Fibroblast of pulmonary artery (primary cell): ENCODE measurements at regions not wholly inside any gene's neighbourhood (a gene's known extent, or its start where the extent isn't known, plus 50 kb on each side); places are given as distances from the start of the nearest gene placed in this dataset.
"Not testable (repeated sequence)": the region's sequence is repeated elsewhere in the genome, so short reads cannot be mapped to it uniquely, and the experiment has no call there.

Experiments
- DNase-seq: peaks from one replicate; pipeline ENCODE4 v3.0.0-alpha.2; 2010; ENCODE audit warnings: low read depth
- H3K4me3 ChIP-seq: replicated peaks from 2 replicates; pipeline ENCODE4 v1.5.1; 2011; ENCODE audit warnings: low read depth, mild to moderate bottlenecking, control low read depth, low read length, moderate library complexity
- CTCF ChIP-seq: IDR thresholded peaks from 2 replicates; pipeline ENCODE4 v1.5.1; 2011; ENCODE audit warnings: mild to moderate bottlenecking, control low read depth, low read length, inconsistent platforms; ENCODE audit errors: missing control alignments

GRCh38 chr14:43595096-43595772 is 911.8 kb downstream of the FSCB start:
- no peak for TF ChIP-seq CTCF

DNA sequence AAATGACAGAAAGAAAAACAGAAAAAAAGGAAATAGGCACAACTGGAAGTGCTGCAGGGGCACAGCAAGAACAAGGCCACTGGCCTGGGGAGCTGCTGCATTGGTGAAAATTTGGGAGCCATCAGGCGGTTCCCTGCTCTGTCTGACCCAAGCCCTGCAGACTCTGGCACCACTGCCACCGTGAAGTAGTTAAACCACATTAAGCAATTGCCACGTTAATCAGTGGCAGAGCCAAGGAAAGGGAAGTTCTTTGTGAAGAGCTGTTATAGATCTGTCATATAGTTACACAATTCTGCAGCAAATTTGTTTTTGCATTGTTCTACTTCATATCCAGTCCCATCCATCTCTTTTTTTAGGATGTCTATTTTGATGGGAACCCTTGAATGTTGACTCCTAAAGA is 915.3 kb downstream of the FSCB start:
- H3K4me3 ChIP-seq, result no peak overlapping the region
- TF ChIP-seq CTCF, result no peak
- DNase-seq, result no peak

More at GRCh38 chr14:43595096-43595772, 911.8 kb downstream of the FSCB start:
- no peak for DNase-seq
- no peak overlapping the region for H3K4me3 ChIP-seq

- no peak for TF ChIP-seq CTCF
Observed at GRCh38 chr14:43587183-43587582, 919.9 kb downstream of the FSCB start.

DNA sequence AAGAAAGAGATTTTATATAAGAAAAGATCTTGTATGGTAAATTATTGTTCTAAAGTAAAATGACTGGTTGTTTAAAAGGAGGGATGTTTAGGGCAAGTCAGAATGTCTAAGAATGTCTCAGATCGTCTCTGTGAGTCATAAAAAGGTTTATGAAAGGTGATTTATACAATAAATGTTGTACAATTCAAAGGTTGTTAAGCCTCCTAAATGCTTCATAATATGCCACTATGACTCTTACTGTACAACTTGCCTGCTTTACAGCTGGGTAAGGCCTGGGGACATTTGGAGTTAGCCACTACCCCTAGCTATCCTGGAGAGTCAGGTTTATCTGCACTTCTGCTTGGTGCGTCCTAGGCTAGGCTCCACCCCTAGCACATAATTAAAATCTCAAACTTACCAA is 927.4 kb downstream of the FSCB start:
- TF ChIP-seq CTCF, result no peak
- H3K4me3 ChIP-seq, result no peak overlapping the region
- no peak for DNase-seq

More at GRCh38 chr14:43587183-43587582, 919.9 kb downstream of the FSCB start:
- no peak overlapping the region for H3K4me3 ChIP-seq
- DNase-seq, result no peak

- no peak overlapping the region for H3K4me3 ChIP-seq
- no peak for DNase-seq
- no peak for TF ChIP-seq CTCF
Observed at GRCh38 chr14:43568022-43568421, 939.1 kb downstream of the FSCB start.

DNA sequence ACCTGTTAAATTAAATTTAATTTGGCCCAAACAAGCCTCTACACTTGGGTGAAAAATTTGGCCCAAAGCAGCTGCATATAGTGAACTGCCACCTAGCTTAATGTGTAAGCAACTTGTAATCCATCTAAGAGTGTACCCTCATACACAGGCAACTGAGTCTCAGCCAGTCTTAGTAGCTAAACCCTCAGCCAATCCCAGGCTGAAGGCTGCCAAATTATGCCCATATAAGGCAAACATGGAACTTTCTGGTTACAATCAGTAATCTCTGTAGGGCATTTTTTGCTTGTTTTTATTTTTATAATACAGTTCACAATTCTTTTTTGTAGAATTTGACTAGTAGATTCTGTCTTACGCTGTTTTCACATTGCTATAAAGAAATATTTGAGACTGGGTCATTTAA is 958.7 kb downstream of the FSCB start:
- TF ChIP-seq CTCF, result no peak
- DNase-seq, result no peak
- H3K4me3 ChIP-seq, result no peak overlapping the region

GRCh38 chr14:43547596-43547995 is 959.5 kb downstream of the FSCB start:
- DNase-seq, result not testable (repeated sequence)

GRCh38 chr14:43541356-43541755 is 965.7 kb downstream of the FSCB start:
- DNase-seq, result no peak
- no peak overlapping the region for H3K4me3 ChIP-seq
- TF ChIP-seq CTCF, result no peak

More at GRCh38 chr14:43547596-43547995, 959.5 kb downstream of the FSCB start:
- not testable (repeated sequence) for H3K4me3 ChIP-seq
